GM21717 (cell line): ENCODE measurements at regions not wholly inside any gene's neighbourhood (a gene's known extent, or its start where the extent isn't known, plus 50 kb on each side); places are given as distances from the start of the nearest gene placed in this dataset.
"Not testable (repeated sequence)": the region's sequence is repeated elsewhere in the genome, so short reads cannot be mapped to it uniquely, and the experiment has no call there.

ENCODE experiments used
- ATAC-seq: cut with Tn5 transposase; IDR thresholded peaks from one replicate; pipeline ENCODE4 v1.9.1; 2021; ENCODE audit warnings: mild to moderate bottlenecking, moderate library complexity; ENCODE audit not compliant: unreplicated experiment

DNA sequence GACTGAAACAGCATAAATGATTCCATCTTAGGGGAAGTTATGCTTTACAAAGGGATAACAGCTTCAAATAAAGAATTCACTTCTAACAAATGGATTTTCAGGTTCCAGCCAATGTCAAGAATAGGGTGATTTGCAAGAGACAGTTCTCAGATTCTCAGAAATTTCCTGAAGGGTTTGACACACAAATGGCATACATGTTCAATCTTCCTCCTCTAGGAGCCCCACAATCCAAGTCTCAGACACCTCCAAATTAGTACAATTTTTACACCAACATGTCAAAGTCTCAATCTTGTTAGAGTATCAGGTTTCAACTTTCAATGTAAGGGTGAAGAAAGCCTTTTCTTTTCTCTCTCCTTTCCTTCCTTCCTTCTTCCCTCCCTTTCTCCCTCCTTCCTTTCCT is 996.6 kb downstream of the TLE1 start:
- ATAC-seq, result no peak

DNA sequence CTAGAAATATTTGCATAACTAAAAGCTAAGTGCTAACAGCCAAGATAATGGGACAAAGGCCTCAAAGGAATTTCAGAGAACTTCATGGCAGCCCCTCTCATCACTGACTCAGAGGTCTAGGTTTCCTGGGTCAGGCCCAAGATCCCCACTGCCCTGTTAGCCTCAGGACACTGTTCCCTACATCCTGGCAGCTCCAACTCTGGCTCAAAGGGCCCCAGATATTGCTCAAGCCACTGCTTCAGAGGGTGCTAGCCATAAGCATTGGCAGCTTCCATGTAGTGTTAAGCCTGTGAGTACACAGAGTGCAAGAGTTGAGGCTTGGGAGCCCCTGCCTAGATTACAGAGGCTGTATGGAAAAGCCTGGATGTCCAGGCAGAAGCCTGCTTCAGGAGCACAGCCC is 998.1 kb downstream of the TLE1 start:
- ATAC-seq, result no peak

DNA sequence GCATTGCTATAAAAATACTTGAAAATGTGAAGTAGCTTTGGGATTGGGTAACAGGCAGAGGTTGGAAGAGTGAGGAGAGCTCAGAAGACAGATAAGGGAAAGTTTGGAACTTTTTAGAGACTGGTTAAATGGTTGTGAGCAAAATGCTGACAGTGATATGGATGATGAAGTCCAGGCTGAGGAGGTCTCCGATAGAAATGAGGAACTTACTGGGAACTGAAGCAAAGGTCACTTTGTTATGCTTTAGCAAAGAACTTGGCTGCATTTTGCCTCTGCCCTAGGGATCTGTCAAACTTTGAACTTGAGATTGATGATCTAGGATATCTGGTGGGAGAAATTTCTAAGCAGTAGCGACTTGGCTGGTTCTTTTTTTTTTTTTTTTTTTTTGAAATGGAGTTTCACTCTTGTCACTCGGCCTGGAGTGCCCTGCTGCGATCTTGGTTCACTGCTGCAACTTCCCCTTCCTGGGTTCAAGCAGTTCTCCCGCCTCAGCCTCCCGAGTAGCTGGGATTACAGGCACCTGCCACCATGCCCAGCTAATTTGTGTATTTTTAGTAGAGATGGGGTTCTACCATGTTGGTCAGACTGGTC is 998.9 kb downstream of the TLE1 start:
- ATAC-seq, result no peak

DNA sequence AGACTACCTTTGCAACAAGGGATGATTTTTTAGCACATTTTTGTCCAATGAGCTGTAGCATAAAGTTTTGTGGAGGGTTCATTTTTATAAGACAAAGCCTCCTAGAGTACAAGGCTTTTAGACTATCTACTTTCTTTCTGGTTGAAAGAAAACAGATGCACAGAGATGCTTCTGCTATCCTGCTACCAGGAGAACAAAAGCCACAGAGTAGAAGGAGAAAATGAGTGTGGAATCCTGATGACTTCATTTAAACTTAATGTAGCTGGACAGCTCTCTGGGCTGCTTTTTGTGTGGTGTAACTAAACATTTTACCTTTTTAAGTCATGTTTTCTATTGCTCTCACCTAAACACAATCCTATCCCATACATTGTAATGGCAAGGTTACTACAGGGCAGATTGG is 1009.4 kb downstream of the TLE1 start:
- no peak for ATAC-seq

DNA sequence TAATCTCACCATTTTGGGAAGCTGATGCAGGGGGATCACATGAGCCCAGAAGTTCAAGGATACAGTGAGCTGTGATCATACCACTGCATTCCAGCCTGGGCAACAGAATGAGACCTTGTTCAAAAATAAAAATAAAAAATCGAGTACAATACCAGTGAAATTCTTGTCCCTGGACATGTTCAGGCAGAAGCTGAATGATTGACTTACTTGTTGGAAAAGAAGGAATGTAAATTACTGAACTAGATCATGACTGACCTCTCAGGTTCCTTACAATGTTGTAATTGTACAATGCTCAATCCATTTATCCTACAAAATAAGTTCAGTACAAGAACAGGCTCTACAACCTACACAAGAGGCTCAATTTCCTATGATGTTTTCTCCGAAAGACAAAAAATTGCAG is 1010.4 kb downstream of the TLE1 start:
- no peak for ATAC-seq

DNA sequence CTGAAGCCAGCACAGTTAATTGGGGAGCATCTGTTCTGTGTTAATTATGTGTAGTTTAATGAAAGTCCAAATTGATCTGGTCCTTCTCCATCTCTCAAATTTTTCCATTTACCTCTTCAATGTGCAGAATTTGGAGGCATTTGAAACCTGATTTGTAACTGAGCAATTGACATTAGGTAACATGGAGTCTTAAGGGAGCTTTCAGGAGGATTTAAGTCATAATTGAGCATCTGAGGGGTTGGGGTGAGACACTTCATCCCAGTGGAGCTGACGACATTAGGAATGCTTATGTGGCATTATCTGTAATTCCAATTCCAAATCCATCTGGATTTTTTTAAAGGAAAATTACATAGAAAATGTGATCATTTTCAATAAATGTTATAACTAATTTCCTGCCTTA is 1015.9 kb downstream of the TLE1 start:
- no peak for ATAC-seq

DNA sequence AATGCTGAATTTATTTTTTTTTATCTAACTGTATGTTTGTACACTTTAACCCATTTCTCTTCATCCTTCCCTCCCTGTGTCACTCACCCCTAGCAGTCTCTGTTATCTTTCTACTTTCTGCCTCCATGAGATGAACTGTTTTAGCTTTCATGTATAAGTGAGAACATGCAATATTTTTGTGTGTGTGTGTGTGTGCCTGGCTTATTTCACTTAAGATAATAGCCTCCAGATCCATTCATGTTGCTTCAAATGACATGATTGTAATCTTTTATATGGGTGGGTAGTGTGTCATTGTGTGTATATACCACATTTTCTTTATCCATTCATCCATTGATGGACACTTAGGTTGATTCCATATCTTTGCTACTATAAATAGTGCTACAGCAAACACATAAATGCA is 1023.9 kb downstream of the TLE1 start:
- ATAC-seq, result no peak

DNA sequence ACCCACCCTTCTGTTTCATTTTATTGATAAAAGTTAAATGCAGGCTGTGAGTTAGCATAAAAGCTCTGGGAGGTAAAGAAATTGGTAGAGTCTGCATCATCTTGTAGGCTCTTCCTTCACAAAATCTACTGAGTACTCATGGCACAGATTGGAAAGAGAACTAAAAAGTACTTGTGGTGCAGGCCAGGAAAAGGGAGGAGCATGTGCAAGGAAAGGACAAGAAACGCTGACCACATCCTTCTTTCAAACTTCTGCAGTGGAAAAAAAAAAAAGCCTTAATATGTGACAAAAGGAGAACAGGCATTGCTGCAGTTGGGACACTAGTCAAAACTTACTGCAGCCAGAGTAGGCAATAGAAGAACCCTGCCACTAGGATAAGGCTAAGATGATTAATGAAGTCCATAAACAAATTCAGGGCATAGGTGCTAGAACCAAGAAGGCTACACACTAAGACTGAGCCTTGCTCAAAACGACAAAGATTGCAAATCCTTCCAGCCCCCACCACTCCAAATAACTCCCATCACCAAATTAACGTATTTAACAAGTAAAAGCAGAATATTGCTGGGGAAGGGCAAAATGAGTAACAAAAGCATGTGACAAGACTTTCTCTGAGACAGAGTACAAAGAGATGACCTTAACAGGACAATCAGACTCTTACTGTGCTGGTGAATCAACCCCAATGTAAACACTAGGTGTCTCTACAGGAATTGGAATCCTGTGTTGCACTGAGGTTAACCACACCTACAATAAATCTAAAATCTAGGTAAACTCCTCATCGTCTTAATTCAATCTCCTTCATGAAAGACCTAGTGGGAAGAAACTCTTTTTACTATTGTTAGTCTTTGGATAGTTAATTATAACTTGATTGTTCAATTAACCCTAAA is 1024.8 kb downstream of the TLE1 start:
- no peak for ATAC-seq

DNA sequence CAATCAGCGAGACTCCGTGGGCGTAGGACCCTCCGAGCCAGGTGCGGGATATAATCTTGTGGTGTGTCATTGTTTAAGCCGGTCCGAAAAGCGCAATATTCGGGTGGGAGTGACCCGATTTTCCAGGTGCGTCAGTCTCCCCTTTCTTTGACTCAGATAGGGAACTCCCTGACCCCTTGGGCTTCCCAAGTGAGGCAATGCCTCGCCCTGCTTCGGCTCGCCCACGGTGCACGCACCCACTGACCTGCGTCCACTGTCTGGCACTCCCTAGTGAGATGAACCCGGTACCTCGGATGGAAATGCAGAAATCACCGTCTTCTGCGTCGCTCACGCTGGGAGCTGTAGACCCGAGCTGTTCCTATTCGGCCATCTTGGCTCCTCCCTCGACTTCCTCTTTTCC is 1029.6 kb downstream of the TLE1 start:
- ATAC-seq, result not testable (repeated sequence)

DNA sequence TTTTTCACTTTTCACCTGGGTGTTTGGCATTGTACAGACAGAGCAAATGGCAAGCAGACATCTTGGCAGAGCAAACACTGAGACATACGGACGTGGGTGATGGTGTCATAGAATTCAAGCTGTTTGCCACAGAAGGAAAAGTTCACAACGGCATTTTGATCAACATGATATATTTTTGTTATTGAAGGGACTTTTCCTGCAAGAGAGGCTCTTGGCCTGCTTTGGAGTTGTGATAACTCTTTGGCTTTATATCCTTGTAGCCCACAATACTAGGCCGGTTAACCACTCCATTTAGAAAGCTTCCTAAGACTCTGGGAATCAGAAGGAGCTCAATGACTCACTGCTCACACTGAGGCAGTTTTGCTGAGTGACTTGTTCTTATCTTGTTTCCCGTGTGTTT is 1038.3 kb downstream of the TLE1 start:
- no peak for ATAC-seq

DNA sequence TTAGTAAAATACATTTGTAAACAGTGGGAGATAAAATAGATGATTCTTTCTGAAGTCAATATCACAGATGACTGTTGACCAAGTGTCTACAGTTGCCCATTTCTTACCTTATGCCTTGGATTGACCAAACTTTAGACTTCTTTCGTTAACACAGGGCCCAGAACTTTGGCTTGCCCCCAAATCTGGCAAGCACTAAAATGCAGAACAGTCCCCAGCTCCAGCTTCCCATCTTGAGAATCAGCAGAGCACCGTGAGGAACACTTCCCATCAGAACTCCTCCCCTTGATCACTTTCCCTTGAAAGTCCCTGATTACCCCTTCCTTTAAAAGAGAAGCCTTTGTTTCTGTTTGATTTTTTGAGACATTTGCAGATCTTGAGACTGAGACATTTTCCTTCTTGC is 1039.9 kb downstream of the TLE1 start:
- ATAC-seq, result no peak

DNA sequence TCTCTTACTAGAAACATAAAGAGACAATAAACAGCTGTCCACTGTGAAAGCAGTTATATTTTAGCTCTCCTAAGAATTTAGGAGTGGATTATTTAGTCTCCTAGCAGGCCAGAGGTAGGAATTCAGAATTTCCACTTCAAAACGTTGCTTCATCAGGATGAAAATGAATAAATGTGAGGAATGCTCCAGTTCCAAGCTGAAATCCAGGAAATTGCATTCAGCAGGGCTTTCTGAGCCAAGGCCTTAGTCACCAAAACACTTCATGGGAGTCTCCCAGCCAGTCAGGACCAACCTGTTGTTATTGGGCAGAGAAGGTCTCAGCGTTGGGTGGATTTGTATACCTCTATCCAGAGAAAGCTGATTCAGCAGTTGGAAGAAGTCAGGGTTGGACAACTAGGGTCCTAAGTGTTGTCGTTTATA is 1040.3 kb downstream of the TLE1 start:
- no peak for ATAC-seq

DNA sequence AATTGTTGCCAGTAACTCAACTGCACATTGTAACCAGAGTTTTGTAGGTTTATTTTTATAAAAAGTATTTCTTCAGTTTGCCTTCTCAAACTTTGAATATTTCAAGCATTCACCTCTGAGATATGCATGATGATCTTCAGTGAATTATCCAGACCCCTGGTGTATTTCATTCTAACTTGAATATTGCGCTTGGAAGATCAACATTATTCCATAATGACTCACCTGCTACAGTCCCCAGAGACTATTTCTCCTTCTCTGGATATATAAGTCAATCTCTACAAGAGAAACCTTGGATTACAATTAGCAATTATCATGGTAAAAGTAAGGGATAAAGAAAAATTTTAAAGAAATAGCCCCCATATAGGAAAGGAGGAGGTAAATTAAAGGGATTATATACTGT is 1041.0 kb downstream of the TLE1 start:
- no peak for ATAC-seq

DNA sequence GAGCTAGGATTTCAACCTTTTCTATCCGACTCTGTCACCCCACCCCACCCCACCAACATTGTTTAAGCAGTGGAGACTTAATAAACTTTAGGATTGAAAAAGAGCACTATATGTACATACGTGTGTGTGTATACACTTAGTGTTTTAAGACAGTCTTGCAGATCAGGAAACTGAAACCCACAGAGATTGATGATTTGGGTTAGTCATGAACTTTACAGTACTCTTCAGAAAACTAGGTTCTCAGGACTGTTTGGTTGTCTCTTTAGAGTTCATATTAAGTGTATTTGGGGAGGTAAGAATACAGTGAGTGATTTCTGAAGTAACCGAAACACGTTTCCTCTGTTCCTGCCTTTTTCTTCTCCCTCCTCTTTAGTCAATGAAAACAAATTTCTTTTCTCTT is 1043.1 kb downstream of the TLE1 start:
- no peak for ATAC-seq

DNA sequence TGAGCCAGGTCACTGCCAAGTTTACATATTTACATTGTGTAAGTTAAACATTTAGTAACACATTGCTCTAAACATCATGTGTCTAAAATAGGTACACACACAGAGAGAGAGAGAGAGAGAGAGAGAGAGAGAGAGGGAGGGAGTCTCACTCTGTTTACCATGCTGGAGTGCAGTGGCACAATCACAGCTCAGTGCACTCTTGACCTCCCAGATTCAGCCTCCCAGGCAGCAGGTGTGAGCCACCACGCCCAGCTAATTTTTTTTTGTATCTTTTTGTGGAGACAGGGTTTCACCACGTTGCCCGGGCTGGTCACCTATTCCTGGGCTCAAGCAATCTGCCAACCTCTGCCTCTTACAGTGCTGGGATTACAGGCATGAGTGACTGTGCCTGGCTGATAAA is 1045.3 kb downstream of the TLE1 start:
- no peak for ATAC-seq

DNA sequence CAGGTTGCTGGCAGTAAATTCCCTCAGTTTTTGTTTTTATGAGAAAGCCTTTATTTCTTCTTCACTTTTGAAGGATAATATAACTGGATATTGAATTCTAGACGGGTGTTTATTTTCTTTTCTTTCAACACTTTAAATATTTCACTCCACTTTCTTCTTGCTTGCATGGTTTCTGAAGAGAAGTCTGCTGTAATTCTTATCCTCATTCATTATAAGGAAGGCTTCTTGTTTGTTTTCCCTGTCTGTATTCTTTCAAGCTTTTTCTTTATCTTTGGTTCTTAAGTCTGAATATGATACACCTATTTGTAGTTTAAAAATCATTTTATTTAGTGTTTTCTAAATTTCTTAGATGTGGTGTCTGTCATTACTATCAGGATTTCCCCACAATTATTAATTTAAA is 1054.3 kb downstream of the TLE1 start:
- ATAC-seq, result no peak

DNA sequence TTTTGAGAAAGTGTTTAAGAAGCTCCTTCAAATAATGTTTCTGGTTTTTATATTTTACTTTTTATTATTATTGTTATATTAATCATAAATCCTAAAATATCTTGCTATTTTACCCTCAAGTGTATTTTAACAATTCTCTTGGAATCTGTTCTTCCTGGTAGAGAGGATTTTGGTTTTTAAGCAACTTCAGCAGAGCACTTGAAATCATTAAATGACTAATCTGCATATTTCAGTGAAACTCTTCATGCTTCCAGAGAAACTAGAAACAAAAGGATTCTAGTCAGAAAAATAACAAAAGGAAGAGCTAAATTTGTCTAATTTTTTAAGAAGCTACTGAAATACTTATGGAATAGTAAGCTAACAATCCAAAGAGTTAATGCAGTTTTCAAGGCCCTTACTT is 1057.3 kb downstream of the TLE1 start:
- no peak for ATAC-seq

DNA sequence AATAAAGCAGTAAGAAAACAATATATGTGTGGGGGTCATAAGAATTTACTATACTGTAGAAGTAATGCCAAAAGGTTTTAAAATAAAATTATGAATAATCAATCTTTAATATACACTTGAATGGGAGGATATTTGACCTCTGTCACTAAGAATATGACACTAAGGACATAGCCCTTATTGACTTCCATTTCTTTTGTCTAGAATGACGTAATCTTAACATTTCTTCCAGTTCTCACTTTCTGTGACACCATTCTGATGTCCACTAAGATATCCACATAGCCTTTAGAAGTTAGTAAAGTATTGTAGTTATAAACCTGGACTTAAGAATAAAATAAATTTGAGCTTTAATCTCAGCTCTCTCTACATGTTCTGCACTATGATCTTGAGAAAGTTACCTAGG is 1050.7 kb downstream of the TLE4 start:
- ATAC-seq, result no peak

DNA sequence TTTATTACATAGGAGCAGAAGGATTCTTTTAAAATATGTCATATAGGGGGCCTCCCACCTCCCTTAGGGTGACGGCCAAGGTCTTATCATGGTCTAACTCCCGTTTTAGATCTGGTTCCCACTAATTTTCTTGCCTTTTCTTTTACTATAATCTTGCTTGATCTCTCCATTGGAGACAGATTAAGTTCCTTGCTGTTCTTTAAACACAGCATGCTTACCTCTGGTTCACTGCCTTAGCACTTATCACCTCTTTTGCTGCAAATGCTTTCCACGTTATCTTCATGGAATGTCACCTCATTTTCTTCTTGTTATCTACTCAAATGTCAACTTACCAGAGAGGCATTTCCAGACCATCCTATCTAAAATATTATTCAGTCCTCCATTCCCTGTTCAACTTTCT is 1047.6 kb downstream of the TLE4 start:
- ATAC-seq, result no peak

DNA sequence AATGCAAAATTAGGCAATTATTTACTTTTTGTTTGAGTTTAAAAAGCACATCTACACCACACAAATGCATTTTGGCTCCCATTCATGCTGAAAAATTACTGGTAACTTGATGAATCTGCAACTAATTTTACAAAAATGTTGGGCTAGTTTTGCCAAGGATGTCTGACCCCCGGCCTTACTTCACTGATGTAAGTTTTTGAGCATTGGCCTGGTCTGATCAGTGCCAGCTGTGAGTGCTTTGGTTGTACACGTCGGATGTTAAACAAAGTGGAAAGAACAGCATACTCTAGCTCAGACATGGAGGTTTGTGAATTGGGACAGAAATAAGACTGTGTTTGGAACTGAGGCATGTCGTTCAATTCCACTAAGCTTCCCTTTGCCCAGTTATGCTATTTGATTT is 1044.2 kb downstream of the TLE4 start:
- no peak for ATAC-seq

DNA sequence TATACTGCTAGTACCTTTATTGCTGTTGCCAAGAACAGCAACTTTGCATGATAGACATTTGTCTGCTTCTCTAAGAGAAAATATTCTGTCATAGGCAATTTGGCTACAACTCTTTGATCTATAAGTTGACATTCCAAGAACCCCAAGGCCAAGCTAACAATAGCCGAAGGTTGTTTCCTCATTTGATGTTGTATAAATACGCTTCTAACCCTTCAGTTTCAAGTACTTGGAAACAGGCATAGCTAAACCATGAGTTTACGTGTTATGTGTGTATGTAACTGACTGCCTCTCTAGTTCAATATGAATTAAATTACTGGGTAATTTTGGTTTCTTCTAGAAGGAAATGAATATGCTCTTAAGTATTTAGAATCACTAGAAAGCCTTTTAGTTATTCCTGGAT is 1034.0 kb downstream of the TLE4 start:
- no peak for ATAC-seq

DNA sequence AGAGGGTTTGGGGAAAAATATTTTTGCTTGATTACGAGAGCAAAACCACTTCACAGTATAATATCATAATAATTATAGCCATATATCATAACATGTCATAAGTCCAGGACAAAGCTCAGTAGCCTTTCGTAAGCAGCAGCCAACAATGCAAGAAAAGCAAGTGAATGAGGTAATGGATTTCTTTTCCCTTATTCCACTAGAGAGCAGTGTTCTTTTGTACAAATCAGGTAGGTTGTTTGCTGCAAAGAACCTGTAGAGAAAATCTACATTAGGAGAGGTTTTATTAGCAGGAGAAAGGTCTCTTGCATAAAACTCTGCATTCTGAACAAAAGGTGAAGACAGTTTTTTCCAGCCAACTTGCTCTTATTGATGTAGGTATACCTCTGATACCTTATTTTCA is 1033.4 kb downstream of the TLE4 start:
- ATAC-seq, result no peak

DNA sequence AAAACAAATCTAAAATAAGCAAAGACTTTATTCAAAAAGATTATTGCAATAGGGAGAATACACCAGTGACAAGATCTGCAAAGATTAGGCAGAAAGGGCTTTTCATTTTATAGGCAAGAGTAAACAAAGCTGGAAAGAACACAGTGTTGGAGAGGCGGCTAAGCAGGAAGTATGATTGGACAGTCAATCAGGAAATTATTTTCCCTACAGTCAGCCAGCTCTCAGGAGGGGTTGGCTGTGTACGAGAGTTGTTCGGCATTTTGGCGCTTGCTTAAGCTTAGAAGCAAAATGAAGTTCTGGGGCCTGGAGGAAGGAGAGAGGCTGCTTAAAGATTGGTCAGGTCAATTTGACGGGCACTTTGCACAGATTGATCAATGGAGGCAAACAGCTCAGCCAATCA is 1030.5 kb downstream of the TLE4 start:
- no peak for ATAC-seq
